ENCODE measurements at regions not wholly inside any gene's neighbourhood (a gene's known extent, or its start where the extent isn't known, plus 50 kb on each side); places are given as distances from the start of the nearest gene placed in this dataset.

DNA sequence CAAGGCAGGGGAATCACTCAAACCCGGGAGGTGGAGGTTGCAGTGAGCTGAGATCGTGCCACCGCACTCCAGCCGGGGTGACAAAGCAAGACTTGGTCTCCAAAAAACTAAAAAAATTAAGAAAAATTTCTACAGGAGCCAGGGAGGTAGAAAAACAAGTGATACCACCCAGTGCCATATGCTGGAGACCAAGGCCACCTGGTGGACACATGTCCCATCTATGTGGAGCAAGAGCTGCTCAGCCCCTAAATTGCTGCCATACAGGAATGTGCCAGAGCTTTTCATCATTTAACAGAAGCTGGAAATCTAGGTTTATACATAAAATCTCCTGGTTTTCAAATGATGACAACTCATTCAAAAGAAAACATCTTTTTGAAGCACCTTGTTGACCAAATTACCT is 61.4 kb upstream of the ELK3 start:
- DNase-seq (ENCODE audit: low read depth), result no peak

DNA sequence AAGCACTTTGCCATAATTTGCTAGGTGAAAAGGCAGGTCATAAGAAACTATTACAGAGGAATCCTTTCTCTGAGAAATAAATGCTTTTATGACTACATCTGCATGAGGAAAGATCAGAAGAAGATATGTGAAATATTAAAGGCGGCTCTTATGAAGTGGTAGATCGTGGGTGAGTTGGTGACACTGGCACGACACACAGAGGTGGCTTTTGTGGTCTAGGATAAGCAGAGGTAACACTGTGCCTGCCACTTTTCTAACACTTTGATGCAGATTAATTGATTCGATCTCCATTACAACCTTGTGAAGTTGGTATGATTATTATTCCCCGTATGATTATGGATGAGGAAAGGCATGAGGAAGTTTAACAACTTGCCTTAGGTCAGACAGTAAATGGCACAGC is 60.0 kb upstream of the ELK3 start:
- no peak for DNase-seq (ENCODE audit: low read depth)

DNA sequence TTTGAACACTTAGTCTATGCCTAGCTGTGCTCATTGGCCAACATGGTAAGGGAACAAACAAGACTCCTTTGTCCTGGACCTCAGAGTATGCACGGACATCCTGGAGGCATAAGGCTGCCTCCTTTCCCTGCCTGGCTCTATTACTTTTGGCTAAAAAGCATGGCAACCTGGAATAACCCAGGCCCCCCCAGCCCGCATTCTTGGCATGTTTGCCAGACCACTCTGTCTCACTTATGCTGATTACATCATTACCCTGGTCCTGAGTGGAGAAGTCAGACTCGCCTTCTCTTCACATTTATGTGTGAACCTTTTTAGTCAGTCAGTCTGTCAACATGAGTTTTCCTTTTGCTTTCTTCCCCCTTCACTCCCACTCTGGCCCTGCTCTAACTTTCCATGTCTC is 58.0 kb upstream of the ELK3 start:
- DNase-seq (ENCODE audit: low read depth), result peak; percentile 30

DNA sequence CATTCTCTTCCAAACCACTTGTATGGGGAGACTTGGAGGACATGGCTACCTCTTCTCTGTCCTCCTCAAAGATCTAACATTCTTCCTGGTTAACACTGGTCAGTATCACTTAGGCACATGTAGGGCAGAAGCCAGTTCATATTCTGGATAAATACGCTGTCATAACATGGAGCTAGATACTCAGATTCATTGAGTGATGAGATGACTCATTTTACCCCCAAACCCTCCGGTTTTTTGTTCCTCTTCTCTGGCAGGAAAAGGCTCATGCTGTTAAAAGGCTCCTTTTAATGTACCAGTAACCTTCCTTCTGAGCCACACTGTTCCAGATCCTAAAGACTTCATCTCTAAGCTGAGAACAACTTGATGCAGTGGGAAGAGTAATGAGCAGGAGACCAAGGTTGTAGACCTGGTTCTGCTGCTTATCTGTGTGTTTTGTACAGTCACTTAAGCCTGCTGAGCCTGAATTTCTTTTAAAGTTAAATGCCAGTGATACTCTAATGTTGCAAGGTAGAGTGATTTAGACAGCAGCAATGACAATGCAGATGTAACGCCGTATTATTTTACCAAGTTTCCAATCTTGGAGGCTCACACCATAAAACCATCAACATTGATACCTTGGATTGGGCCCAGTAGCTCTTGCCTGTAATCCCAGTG is 57.3 kb upstream of the ELK3 start:
- no peak for DNase-seq (ENCODE audit: low read depth)

DNA sequence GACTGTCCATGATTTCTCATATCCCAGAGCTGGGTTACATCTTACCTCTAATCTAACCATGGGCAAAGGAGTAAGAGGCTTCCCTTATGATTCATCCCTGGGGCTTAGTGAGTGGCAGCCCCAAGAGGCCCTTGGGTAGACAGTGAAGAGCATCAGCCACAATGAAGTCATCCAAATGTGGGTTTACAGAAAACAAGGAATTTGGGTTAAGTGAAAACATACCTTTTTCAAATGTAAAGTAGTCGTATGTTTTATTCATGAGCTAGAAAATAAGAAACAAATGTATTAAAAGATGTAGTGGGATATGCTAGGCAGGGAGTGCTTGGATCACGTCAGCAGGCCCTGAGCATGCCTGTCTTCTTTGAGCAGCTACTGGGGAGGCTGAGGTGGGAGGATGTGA is 54.0 kb upstream of the ELK3 start:
- DNase-seq (ENCODE audit: low read depth), result peak; percentile 47

DNA sequence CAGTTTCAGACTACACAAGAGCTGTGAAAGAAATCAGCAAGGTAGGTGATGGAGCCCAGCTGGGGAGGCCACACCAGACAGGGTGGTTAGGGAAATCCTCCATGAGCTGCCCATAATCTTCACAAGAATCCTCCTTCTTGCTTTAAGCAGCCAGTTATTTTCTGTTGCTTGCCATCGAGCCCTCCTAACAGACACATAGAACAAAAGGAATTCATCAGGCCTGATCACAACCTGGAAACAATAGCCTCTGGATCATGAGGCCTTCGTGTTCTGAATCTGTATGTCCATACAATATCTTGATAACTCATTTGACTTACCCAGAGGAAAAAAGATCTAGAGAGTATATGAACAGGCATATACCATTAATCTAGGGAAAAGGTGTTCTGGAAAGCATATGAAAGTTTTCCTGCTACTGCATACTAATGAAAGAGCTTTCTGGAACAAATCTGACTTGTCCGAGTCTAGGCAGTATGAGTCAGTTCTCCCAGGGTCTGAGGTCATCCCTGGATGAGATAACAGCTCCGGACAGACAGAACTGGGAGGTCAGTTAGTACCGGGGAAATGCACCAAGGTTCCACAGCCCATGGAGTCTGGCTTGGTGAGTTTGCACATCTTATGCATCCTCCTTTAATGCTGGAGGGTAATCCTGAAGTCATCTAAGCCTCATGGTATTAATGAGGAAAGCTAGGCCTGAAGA is 52.8 kb upstream of the ELK3 start:
- peak; percentile 42 for DNase-seq (ENCODE audit: low read depth)

DNA sequence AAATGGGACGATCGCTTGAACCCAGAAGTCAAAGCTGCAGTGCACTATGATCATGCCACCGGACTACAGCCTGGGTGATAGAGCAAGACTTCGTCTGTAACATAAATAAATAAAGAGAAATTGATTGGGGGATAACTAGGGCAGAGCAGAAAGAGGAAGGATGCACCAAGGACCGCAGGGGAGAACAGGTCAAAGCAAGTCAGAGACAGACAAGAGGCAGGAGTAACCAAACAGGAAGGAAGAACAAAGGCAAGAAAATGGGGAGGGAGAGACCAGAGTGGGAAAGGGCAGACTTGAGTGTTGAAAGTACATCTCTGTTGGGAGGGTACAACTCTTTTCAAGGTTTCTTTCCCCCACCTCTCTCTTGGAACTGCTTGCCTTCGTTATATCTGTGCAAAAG is 50.8 kb upstream of the ELK3 start:
- no peak for DNase-seq (ENCODE audit: low read depth)

DNA sequence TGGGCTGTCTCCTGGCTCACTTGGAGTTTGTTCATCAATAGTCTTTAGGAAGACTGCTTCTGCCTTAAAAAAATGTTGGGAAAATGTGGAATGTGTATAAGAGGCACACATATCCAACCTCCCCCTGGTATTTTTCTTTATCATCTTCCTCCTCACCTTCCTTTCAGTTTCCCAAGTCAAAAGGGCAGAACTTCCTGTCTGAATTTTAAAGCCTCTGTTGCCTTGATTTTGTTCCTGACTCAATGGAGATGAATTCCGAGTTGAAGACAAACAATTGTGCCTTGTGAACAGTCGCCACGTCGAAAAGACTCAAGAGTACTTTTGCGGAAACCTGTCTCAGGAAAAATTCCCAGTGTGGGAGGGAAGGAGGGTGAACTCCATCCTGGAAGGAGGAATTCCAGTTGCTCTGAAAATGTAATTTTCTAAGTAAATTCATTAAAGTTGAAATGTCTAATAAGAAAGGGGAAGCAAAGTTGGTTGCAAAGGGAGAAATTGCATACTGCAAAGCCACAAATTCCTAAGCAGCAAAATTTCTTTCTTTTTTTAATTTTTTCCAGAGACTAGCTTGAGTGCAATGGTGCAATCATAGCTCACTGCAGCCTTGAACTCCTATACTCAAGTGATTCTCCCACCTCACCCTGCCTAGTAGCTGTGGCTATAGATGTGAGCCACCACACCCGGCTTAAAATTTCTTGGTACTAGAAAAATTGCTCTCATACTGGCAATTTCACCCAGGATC is 50.2 kb upstream of the ELK3 start:
- DNase-seq (ENCODE audit: low read depth), result no peak
